GM12891 (cell line): ENCODE measurements at regions not wholly inside any gene's neighbourhood (a gene's known extent, or its start where the extent isn't known, plus 50 kb on each side); places are given as distances from the start of the nearest gene placed in this dataset.

Source experiments
- POLR2A ChIP-seq: IDR thresholded peaks from 2 replicates; pipeline ENCODE4 v1.6.1; 2011; ENCODE audit warnings: low read depth, low read length, control low read depth
- POLR2AphosphoS5 ChIP-seq: IDR thresholded peaks from 2 replicates; pipeline ENCODE4 v1.6.1; 2011; ENCODE audit warnings: low read depth, low read length, control low read depth
- SPI1 ChIP-seq: IDR thresholded peaks from 2 replicates; pipeline ENCODE4 v1.6.1; 2011; ENCODE audit warnings: low read depth, low read length, control low read depth
- TAF1 ChIP-seq: IDR thresholded peaks from 2 replicates; pipeline ENCODE4 v1.6.1; 2011; ENCODE audit warnings: low read depth, low read length, control low read depth

GRCh38 chr12:90098132-90098779, 389.6 kb upstream of the ATP2B1 start:
- no peak for TF ChIP-seq POLR2A
- no peak for TF ChIP-seq SPI1
- TF ChIP-seq POLR2AphosphoS5 = no peak
- no peak for TF ChIP-seq TAF1
